ENCODE measurements at regions not wholly inside any gene's neighbourhood (a gene's known extent, or its start where the extent isn't known, plus 50 kb on each side); places are given as distances from the start of the nearest gene placed in this dataset.

GRCh38 chr3:16033889-16034687 is 140.4 kb upstream of the GALNT15 start:
- Mint-ChIP-seq H3K27ac (no peak overlapping the region), H3K4me3 (no peak overlapping the region)

GRCh38 chr3:16040991-16041390 is 133.5 kb upstream of the GALNT15 start:
- H3K4me3 Mint-ChIP-seq = no peak overlapping the region
- no peaks in the 10 kb centered on the region for H3K4me1 Mint-ChIP-seq
- peaks cover 0 to 12% (median 0%) of the 10 kb centered on the region in 7 donors for H3K9me3 Mint-ChIP-seq
- no peak for ATAC-seq (ENCODE audit: low read depth in 2 of 2)
- H3K27me3 Mint-ChIP-seq = peaks cover 7 to 28% (median 8%) of the 10 kb centered on the region in 3 donors
- H3K36me3 Mint-ChIP-seq = no peaks in the 10 kb centered on the region
- no peak for DNase-seq
- peak overlapping the region in 1 of 6 donors; percentile 24 for H3K27ac Mint-ChIP-seq

More at GRCh38 chr3:16033889-16034687, 140.4 kb upstream of the GALNT15 start:
- ATAC-seq (ENCODE audit: low read depth in 2 of 2) (no peak), DNase-seq (no peak)
- H3K4me1 Mint-ChIP-seq = no peaks in the 10 kb centered on the region
- peaks cover 0 to 5% (median 0%) of the 10 kb centered on the region in 7 donors for H3K9me3 Mint-ChIP-seq
- H3K36me3 Mint-ChIP-seq = no peaks in the 10 kb centered on the region
- peaks cover 16 to 22% (median 20%) of the 10 kb centered on the region in 3 donors for H3K27me3 Mint-ChIP-seq

GRCh38 chr3:16048435-16049318 is 125.8 kb upstream of the GALNT15 start:
- Mint-ChIP-seq H3K27me3 (no peaks in the 10 kb centered on the region), H3K27ac (peak overlapping the region in 1 of 6 donors; percentile 23), H3K4me1 (peaks cover 4 to 6% (median 6%) of the 10 kb centered on the region in 3 donors), H3K36me3 (no peaks in the 10 kb centered on the region), H3K9me3 (no peaks in the 10 kb centered on the region), H3K4me3 (peak overlapping the region in 3 of 8 donors; percentile 0 to 43 (median 11))
- DNase-seq (peak; percentile 36), ATAC-seq (ENCODE audit: low read depth in 2 of 2) (peak; percentile 82 to 88)

GRCh38 chr3:16050641-16051467 is 123.6 kb upstream of the GALNT15 start:
- H3K27ac Mint-ChIP-seq = no peak overlapping the region
- H3K4me3 Mint-ChIP-seq = no peak overlapping the region
- H3K27me3 Mint-ChIP-seq = no peaks in the 10 kb centered on the region
- ATAC-seq (ENCODE audit: low read depth in 2 of 2) = no peak
- H3K36me3 Mint-ChIP-seq = no peaks in the 10 kb centered on the region
- H3K9me3 Mint-ChIP-seq = no peaks in the 10 kb centered on the region
- no peak for DNase-seq
- peaks cover 4 to 6% (median 6%) of the 10 kb centered on the region in 3 donors for H3K4me1 Mint-ChIP-seq

- no peak for DNase-seq
- Mint-ChIP-seq H3K4me3 (no peak overlapping the region), H3K9me3 (no peaks in the 10 kb centered on the region), H3K27ac (no peak overlapping the region), H3K4me1 (peaks cover 4 to 6% (median 6%) of the 10 kb centered on the region in 3 donors), H3K36me3 (no peaks in the 10 kb centered on the region), H3K27me3 (no peaks in the 10 kb centered on the region)
- ATAC-seq (ENCODE audit: low read depth in 2 of 2) = no peak
These were observed 122.8 kb upstream of the GALNT15 start for GRCh38 chr3:16051691-16052090.

- ATAC-seq (ENCODE audit: low read depth in 2 of 2) (no peak), DNase-seq (no peak)
- no peaks in the 10 kb centered on the region for H3K36me3 Mint-ChIP-seq
- no peaks in the 10 kb centered on the region for H3K27me3 Mint-ChIP-seq
- H3K4me3 Mint-ChIP-seq = no peak overlapping the region
- no peak overlapping the region for H3K27ac Mint-ChIP-seq
- H3K4me1 Mint-ChIP-seq = peaks cover 4 to 6% (median 6%) of the 10 kb centered on the region in 3 donors
- no peaks in the 10 kb centered on the region for H3K9me3 Mint-ChIP-seq
These were observed 121.5 kb upstream of the GALNT15 start for GRCh38 chr3:16052964-16053363.

- no peak overlapping the region for H3K27ac Mint-ChIP-seq
- DNase-seq = no peak
- no peaks in the 10 kb centered on the region for H3K9me3 Mint-ChIP-seq
- H3K4me1 Mint-ChIP-seq = peaks cover 0 to under 1% (median 0%) of the 10 kb centered on the region in 3 donors
- ATAC-seq (ENCODE audit: low read depth in 2 of 2) = no peak
- H3K36me3 Mint-ChIP-seq = no peaks in the 10 kb centered on the region
- H3K4me3 Mint-ChIP-seq = peak overlapping the region in 1 of 8 donors; percentile 44
- no peaks in the 10 kb centered on the region for H3K27me3 Mint-ChIP-seq
These were observed 120.7 kb upstream of the GALNT15 start for GRCh38 chr3:16053794-16054193.

- Mint-ChIP-seq H3K4me1 (no peaks in the 10 kb centered on the region), H3K9me3 (no peaks in the 10 kb centered on the region), H3K36me3 (no peaks in the 10 kb centered on the region), H3K27me3 (peaks cover 0 to 4% (median 4%) of the 10 kb centered on the region in 3 donors), H3K27ac (peak overlapping the region in 1 of 6 donors; percentile 21), H3K4me3 (no peak overlapping the region)
- ATAC-seq (ENCODE audit: low read depth in 2 of 2) (no peak), DNase-seq (no peak)
These were observed 118.8 kb upstream of the GALNT15 start for GRCh38 chr3:16055606-16056211.

- ATAC-seq (ENCODE audit: low read depth in 2 of 2) = no peak
- Mint-ChIP-seq H3K4me1 (no peaks in the 10 kb centered on the region), H3K4me3 (no peak overlapping the region), H3K27me3 (peaks cover under 1 to 8% (median 7%) of the 10 kb centered on the region in 3 donors), H3K27ac (no peak overlapping the region), H3K9me3 (no peaks in the 10 kb centered on the region), H3K36me3 (no peaks in the 10 kb centered on the region)
- no peak for DNase-seq
These were observed 118.3 kb upstream of the GALNT15 start for GRCh38 chr3:16056217-16056616.

- no peak overlapping the region for H3K27ac Mint-ChIP-seq
- H3K27me3 Mint-ChIP-seq = peaks cover 4 to 25% (median 12%) of the 10 kb centered on the region in 3 donors
- no peak overlapping the region for H3K4me3 Mint-ChIP-seq
- DNase-seq (no peak), ATAC-seq (ENCODE audit: low read depth in 2 of 2) (no peak)
- peaks cover 0 to 3% (median 0%) of the 10 kb centered on the region in 7 donors for H3K9me3 Mint-ChIP-seq
- no peaks in the 10 kb centered on the region for H3K36me3 Mint-ChIP-seq
- H3K4me1 Mint-ChIP-seq = no peaks in the 10 kb centered on the region
These were observed 116.0 kb upstream of the GALNT15 start for GRCh38 chr3:16058521-16058920.

- ATAC-seq (ENCODE audit: low read depth in 2 of 2) (no peak), DNase-seq (no peak)
- Mint-ChIP-seq H3K36me3 (no peaks in the 10 kb centered on the region), H3K4me3 (no peak overlapping the region), H3K9me3 (peaks cover 0 to 3% (median 0%) of the 10 kb centered on the region in 7 donors), H3K4me1 (no peaks in the 10 kb centered on the region), H3K27me3 (peaks cover 4 to 25% (median 12%) of the 10 kb centered on the region in 3 donors), H3K27ac (no peak overlapping the region)
These were observed 115.4 kb upstream of the GALNT15 start for GRCh38 chr3:16059081-16059537.

- no peaks in the 10 kb centered on the region for H3K4me1 Mint-ChIP-seq
- H3K36me3 Mint-ChIP-seq = no peaks in the 10 kb centered on the region
- peaks cover 0 to 3% (median 0%) of the 10 kb centered on the region in 7 donors for H3K9me3 Mint-ChIP-seq
- H3K27ac Mint-ChIP-seq = no peak overlapping the region
- ATAC-seq (ENCODE audit: low read depth in 2 of 2) (no peak), DNase-seq (no peak)
- no peak overlapping the region for H3K4me3 Mint-ChIP-seq
- H3K27me3 Mint-ChIP-seq = peaks cover 4 to 25% (median 12%) of the 10 kb centered on the region in 3 donors
These were observed 114.6 kb upstream of the GALNT15 start for GRCh38 chr3:16059711-16060357.
